Esophagus squamous epithelium (tissue), 4 donors: ENCODE measurements at regions not wholly inside any gene's neighbourhood (a gene's known extent, or its start where the extent isn't known, plus 50 kb on each side); places are given as distances from the start of the nearest gene placed in this dataset.

Experiments used
- POLR2A ChIP-seq, 4 donors: fragments of 450-650 bp; IDR thresholded peaks; one replicate each; pipeline ENCODE4 v1.6.1; 2017; ENCODE audit warnings: antibody characterized with exemption in 4 of 4, mild to moderate bottlenecking in 4 of 4, moderate library complexity in 3 of 4
- TF ChIP-seq, protein P1 (sequence below), 6 experiments: fragments of 450-650 bp in 4 of 6; fragments of 200-600 bp in 2 of 6; sonication (generic) in 2 of 6; IDR thresholded peaks; one replicate each; pipeline ENCODE4 v1.5.1; 2016 to 2019; ENCODE audit warnings: antibody characterized with exemption in 6 of 6, mild to moderate bottlenecking in 4 of 6, moderate library complexity in 4 of 6

DNA sequence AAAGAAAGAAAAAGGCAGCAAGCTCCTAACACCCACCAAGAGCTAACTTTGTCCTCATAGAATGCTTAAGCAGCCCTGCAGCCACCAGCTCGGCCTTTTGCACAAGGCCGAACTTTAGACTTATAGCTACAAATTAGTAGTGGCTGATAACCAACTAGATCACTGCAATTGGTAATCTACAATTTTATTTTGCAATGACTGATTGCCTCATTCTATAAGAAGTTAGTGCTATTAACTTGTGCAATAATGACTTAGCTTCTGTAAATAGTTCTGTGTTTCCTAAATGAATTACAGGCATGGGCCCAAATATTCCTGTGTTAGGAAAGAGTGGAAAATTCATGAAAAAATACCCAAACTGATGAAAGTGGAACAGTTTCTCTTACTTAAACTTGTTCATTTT lies 284.8 kb upstream of the CFAP20DC start:
- no peak for TF ChIP-seq POLR2A (IDR thresholded peaks at IDR 0.05)
- TF ChIP-seq, protein P1, sequence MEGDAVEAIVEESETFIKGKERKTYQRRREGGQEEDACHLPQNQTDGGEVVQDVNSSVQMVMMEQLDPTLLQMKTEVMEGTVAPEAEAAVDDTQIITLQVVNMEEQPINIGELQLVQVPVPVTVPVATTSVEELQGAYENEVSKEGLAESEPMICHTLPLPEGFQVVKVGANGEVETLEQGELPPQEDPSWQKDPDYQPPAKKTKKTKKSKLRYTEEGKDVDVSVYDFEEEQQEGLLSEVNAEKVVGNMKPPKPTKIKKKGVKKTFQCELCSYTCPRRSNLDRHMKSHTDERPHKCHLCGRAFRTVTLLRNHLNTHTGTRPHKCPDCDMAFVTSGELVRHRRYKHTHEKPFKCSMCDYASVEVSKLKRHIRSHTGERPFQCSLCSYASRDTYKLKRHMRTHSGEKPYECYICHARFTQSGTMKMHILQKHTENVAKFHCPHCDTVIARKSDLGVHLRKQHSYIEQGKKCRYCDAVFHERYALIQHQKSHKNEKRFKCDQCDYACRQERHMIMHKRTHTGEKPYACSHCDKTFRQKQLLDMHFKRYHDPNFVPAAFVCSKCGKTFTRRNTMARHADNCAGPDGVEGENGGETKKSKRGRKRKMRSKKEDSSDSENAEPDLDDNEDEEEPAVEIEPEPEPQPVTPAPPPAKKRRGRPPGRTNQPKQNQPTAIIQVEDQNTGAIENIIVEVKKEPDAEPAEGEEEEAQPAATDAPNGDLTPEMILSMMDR (IDR thresholded peaks at IDR 0.05): no peak
